ENCODE measurements at regions not wholly inside any gene's neighbourhood (a gene's known extent, or its start where the extent isn't known, plus 50 kb on each side); places are given as distances from the start of the nearest gene placed in this dataset.

DNA sequence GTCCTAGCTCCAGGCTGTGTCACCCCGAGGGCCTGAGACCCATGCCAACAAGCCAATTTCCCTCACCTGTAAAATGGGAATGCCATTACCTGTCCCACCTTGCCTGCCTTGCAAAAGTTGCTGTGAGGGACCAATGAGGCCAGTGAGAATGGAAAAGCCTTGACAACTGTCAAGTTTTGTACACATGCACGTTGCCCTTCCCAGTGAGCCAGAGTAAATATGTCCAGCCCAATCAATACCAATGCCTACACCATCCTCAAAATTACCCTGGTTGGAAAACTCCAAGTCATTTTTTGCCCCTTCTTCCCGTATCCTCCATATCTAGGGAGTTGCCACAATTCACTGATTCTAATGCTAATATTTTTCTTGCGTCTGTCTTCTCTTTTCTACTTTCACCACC is 73.5 kb upstream of the RASGRF1 start:
- TF ChIP-seq POLR2AphosphoS5 (IDR thresholded peaks at IDR 0.05; ENCODE audit: low read depth), result no peak
- TF ChIP-seq, protein P1, sequence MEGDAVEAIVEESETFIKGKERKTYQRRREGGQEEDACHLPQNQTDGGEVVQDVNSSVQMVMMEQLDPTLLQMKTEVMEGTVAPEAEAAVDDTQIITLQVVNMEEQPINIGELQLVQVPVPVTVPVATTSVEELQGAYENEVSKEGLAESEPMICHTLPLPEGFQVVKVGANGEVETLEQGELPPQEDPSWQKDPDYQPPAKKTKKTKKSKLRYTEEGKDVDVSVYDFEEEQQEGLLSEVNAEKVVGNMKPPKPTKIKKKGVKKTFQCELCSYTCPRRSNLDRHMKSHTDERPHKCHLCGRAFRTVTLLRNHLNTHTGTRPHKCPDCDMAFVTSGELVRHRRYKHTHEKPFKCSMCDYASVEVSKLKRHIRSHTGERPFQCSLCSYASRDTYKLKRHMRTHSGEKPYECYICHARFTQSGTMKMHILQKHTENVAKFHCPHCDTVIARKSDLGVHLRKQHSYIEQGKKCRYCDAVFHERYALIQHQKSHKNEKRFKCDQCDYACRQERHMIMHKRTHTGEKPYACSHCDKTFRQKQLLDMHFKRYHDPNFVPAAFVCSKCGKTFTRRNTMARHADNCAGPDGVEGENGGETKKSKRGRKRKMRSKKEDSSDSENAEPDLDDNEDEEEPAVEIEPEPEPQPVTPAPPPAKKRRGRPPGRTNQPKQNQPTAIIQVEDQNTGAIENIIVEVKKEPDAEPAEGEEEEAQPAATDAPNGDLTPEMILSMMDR (conservative IDR thresholded peaks at IDR 0.05; ENCODE audit: low read depth in 2 of 2), result no peak
- no peak for TF ChIP-seq EZH2 (IDR thresholded peaks at IDR 0.05; ENCODE audit: low read depth, unreplicated experiment)
- TF ChIP-seq, protein P2, sequence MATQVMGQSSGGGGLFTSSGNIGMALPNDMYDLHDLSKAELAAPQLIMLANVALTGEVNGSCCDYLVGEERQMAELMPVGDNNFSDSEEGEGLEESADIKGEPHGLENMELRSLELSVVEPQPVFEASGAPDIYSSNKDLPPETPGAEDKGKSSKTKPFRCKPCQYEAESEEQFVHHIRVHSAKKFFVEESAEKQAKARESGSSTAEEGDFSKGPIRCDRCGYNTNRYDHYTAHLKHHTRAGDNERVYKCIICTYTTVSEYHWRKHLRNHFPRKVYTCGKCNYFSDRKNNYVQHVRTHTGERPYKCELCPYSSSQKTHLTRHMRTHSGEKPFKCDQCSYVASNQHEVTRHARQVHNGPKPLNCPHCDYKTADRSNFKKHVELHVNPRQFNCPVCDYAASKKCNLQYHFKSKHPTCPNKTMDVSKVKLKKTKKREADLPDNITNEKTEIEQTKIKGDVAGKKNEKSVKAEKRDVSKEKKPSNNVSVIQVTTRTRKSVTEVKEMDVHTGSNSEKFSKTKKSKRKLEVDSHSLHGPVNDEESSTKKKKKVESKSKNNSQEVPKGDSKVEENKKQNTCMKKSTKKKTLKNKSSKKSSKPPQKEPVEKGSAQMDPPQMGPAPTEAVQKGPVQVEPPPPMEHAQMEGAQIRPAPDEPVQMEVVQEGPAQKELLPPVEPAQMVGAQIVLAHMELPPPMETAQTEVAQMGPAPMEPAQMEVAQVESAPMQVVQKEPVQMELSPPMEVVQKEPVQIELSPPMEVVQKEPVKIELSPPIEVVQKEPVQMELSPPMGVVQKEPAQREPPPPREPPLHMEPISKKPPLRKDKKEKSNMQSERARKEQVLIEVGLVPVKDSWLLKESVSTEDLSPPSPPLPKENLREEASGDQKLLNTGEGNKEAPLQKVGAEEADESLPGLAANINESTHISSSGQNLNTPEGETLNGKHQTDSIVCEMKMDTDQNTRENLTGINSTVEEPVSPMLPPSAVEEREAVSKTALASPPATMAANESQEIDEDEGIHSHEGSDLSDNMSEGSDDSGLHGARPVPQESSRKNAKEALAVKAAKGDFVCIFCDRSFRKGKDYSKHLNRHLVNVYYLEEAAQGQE (IDR thresholded peaks at IDR 0.05; ENCODE audit: unreplicated experiment), result no peak
- TF ChIP-seq, protein P3, sequence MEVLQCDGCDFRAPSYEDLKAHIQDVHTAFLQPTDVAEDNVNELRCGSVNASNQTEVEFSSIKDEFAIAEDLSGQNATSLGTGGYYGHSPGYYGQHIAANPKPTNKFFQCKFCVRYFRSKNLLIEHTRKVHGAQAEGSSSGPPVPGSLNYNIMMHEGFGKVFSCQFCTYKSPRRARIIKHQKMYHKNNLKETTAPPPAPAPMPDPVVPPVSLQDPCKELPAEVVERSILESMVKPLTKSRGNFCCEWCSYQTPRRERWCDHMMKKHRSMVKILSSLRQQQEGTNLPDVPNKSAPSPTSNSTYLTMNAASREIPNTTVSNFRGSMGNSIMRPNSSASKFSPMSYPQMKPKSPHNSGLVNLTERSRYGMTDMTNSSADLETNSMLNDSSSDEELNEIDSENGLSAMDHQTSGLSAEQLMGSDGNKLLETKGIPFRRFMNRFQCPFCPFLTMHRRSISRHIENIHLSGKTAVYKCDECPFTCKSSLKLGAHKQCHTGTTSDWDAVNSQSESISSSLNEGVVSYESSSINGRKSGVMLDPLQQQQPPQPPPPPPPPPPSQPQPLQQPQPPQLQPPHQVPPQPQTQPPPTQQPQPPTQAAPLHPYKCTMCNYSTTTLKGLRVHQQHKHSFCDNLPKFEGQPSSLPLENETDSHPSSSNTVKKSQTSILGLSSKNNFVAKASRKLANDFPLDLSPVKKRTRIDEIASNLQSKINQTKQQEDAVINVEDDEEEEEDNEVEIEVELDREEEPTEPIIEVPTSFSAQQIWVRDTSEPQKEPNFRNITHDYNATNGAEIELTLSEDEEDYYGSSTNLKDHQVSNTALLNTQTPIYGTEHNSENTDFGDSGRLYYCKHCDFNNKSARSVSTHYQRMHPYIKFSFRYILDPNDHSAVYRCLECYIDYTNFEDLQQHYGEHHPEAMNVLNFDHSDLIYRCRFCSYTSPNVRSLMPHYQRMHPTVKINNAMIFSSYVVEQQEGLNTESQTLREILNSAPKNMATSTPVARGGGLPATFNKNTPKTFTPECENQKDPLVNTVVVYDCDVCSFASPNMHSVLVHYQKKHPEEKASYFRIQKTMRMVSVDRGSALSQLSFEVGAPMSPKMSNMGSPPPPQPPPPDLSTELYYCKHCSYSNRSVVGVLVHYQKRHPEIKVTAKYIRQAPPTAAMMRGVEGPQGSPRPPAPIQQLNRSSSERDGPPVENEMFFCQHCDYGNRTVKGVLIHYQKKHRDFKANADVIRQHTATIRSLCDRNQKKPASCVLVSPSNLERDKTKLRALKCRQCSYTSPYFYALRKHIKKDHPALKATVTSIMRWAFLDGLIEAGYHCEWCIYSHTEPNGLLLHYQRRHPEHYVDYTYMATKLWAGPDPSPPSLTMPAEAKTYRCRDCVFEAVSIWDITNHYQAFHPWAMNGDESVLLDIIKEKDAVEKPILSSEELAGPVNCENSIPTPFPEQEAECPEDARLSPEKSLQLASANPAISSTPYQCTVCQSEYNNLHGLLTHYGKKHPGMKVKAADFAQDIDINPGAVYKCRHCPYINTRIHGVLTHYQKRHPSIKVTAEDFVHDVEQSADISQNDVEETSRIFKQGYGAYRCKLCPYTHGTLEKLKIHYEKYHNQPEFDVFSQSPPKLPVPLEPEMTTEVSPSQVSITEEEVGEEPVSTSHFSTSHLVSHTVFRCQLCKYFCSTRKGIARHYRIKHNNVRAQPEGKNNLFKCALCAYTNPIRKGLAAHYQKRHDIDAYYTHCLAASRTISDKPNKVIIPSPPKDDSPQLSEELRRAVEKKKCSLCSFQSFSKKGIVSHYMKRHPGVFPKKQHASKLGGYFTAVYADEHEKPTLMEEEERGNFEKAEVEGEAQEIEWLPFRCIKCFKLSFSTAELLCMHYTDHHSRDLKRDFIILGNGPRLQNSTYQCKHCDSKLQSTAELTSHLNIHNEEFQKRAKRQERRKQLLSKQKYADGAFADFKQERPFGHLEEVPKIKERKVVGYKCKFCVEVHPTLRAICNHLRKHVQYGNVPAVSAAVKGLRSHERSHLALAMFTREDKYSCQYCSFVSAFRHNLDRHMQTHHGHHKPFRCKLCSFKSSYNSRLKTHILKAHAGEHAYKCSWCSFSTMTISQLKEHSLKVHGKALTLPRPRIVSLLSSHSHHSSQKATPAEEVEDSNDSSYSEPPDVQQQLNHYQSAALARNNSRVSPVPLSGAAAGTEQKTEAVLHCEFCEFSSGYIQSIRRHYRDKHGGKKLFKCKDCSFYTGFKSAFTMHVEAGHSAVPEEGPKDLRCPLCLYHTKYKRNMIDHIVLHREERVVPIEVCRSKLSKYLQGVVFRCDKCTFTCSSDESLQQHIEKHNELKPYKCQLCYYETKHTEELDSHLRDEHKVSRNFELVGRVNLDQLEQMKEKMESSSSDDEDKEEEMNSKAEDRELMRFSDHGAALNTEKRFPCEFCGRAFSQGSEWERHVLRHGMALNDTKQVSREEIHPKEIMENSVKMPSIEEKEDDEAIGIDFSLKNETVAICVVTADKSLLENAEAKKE (CRISPR knock-in tag; IDR thresholded peaks at IDR 0.05), result no peak
- no peak for TF ChIP-seq EZH2phosphoT487 (IDR thresholded peaks at IDR 0.05; ENCODE audit: unreplicated experiment)
- TF ChIP-seq CREB1 (CRISPR knock-in tag; IDR thresholded peaks at IDR 0.05; ENCODE audit: low read depth), result no peak
